K562 (cell line): ENCODE measurements at regions not wholly inside any gene's neighbourhood (a gene's known extent, or its start where the extent isn't known, plus 50 kb on each side); places are given as distances from the start of the nearest gene placed in this dataset.

ENCODE experiments used
- ATAC-seq: fragments of 200-7000 bp; cut with Tn5 transposase; 3 replicates; pipeline ENCODE4 v1.9.1; 2020; ENCODE audit warnings: moderate library complexity
- BruUV-seq: library from RNA; stranded (reverse); fragments of 400-500 nt; replicated peaks from 2 replicates; lab custom pipeline; 2021; lab: Mats Ljungman, UMichigan
- CTCF ChIA-PET: fragments of 300-600 bp; formaldehyde crosslinking; extraction: SDS; loops from one replicate; lab custom pipeline; 2021; ENCODE audit warnings: low intra/inter-chr PET ratio; lab: Yijun Ruan, JAX
- POLR2A ChIA-PET: fragments of 300-600, 350-650 bp; sonication (Branson Sonifier 250); formaldehyde crosslinking; extraction: SDS; loops from one replicate; lab custom pipeline; 2021; ENCODE audit warnings: antibody characterized with exemption, inconsistent platforms; lab: Yijun Ruan, JAX
- DNase-seq, 4 experiments: peaks; one replicate each; pipeline versions ENCODE4 v3.0.0 to v3.0.0-alpha.2; 2011 to 2018; ENCODE audit warnings: low spot score in 3 of 4, mixed read lengths in 3 of 4; ENCODE audit errors: extremely low read depth in 1 of 4
- FAIRE-seq: peaks from 2 replicates; lab custom pipeline; 2011; peaks lifted over from hg19 to GRCh38; lab: Jason Lieb, UNC
- H2AFZ ChIP-seq: 2 replicates; pipeline ENCODE4 v1.6.0; 2011; ENCODE audit warnings: low read depth, low read length, control low read depth, inconsistent platforms
- H3K27ac ChIP-seq: fragments of 200-600 bp; 3 replicates; pipeline ENCODE4 v1.8.0; 2011; ENCODE audit warnings: low read depth, mild to moderate bottlenecking, control low read depth, inconsistent platforms, low read length, moderate library complexity, mixed read lengths; ENCODE audit errors: extremely low read depth
- H3K27me3 ChIP-seq, 2 experiments: fragments of 300-600 bp in 1 of 2; 2 replicates in 1 of 2; 3 replicates in 1 of 2; pipeline versions ENCODE4 v1.6.0 to v1.8.0; 2011; ENCODE audit warnings: inconsistent platforms in 2 of 2, low read length in 2 of 2, mild to moderate bottlenecking in 1 of 2, mixed read lengths in 1 of 2, moderate library complexity in 1 of 2; ENCODE audit not compliant: control insufficient read depth in 2 of 2, insufficient read depth in 2 of 2
- H3K36me3 ChIP-seq: fragments of 300-600 bp; 3 replicates; pipeline ENCODE4 v1.8.0; 2011; ENCODE audit warnings: mild to moderate bottlenecking, low read length, inconsistent platforms; ENCODE audit not compliant: control insufficient read depth, insufficient read depth
- H3K4me1 ChIP-seq, 2 experiments: fragments of 200-600 bp in 1 of 2; replicated peaks in 1 of 2; 2 replicates in 1 of 2; 3 replicates in 1 of 2; pipeline versions ENCODE4 v1.5.1 to v1.8.0; 2011; ENCODE audit warnings: inconsistent platforms in 2 of 2, low read length in 2 of 2, mild to moderate bottlenecking in 1 of 2, mixed read lengths in 1 of 2, moderate library complexity in 1 of 2; ENCODE audit not compliant: control insufficient read depth in 2 of 2, insufficient read depth in 2 of 2
- H3K4me2 ChIP-seq: 2 replicates; pipeline ENCODE4 v1.6.1; 2011; ENCODE audit warnings: low read length, control low read depth, inconsistent platforms, mixed read lengths; ENCODE audit not compliant: insufficient read depth
- H3K4me3 ChIP-seq: fragments of 200-600 bp; sonication (generic), shearing (Covaris generic); 2 replicates; pipeline ENCODE4 v1.5.1; 2016; ENCODE audit warnings: control low read depth, inconsistent platforms
- H3K79me2 ChIP-seq: fragments of 200-600 bp; 3 replicates; pipeline ENCODE4 v1.8.0; 2011; ENCODE audit warnings: low read length, inconsistent platforms; ENCODE audit not compliant: control insufficient read depth, insufficient read depth
- H3K9ac ChIP-seq, 2 experiments: 2 replicates each; pipeline versions ENCODE4 v1.6.0 to v1.6.1; 2011; ENCODE audit warnings: low read depth in 2 of 2, low read length in 2 of 2, control low read depth in 1 of 2, inconsistent platforms in 1 of 2, mild to moderate bottlenecking in 1 of 2, mixed read lengths in 1 of 2; ENCODE audit not compliant: insufficient read depth in 1 of 2
- H3K9me1 ChIP-seq: one replicate; pipeline ENCODE4 v1.6.0; 2011; ENCODE audit warnings: inconsistent platforms, mild to moderate bottlenecking, low read length, moderate library complexity; ENCODE audit not compliant: control insufficient read depth, insufficient read depth
- H3K9me3 ChIP-seq: replicated peaks from 2 replicates; pipeline ENCODE4 v1.5.1; 2011; ENCODE audit warnings: low read depth, low read length, inconsistent platforms; ENCODE audit not compliant: control insufficient read depth, insufficient read depth
- H4K20me1 ChIP-seq: replicated peaks from 2 replicates; pipeline ENCODE4 v1.6.1; 2011; ENCODE audit warnings: low read length, inconsistent platforms, mixed read lengths; ENCODE audit not compliant: control insufficient read depth, insufficient read depth
- BCOR ChIP-seq: fragments of 450-650 bp; IDR thresholded peaks from 2 replicates; pipeline ENCODE4 v1.6.1; 2016
- ELF4 ChIP-seq: fragments of 450-650 bp; formaldehyde crosslinking; IDR thresholded peaks from 2 replicates; pipeline ENCODE4 v1.4.0; 2022; ENCODE audit warnings: missing genetic modification characterization
- FOXM1 ChIP-seq, 2 experiments: fragments of 450-650 bp in 1 of 2; sonication (generic) in 1 of 2; formaldehyde crosslinking in 1 of 2; IDR thresholded peaks; 2 replicates each; pipeline versions ENCODE4 v1.6.1 to v1.9.0; 2017 to 2022; ENCODE audit warnings: low read depth in 2 of 2, mild to moderate bottlenecking in 2 of 2, missing genetic modification reagents in 1 of 2, moderate library complexity in 1 of 2
- HSF4 ChIP-seq: fragments of 250-450 bp; sonication (Bioruptor Pico); IDR thresholded peaks from 2 replicates; pipeline ENCODE4 v2.1.2; 2022; ENCODE audit warnings: mild to moderate bottlenecking, moderate library complexity, borderline replicate concordance
- KDM5B ChIP-seq: fragments of 200-600 bp; sonication (generic); IDR thresholded peaks from 2 replicates; pipeline ENCODE4 v1.6.1; 2012; ENCODE audit warnings: low read depth, mild to moderate bottlenecking, moderate library complexity, low read length, control low read depth, inconsistent platforms; ENCODE audit not compliant: insufficient replicate concordance
- LARP7 ChIP-seq: fragments of 450-650 bp; IDR thresholded peaks from 2 replicates; pipeline ENCODE4 v1.6.1; 2016
- PURB ChIP-seq: sonication (generic); formaldehyde crosslinking; IDR thresholded peaks from 2 replicates; pipeline ENCODE4 v1.9.0; 2021; ENCODE audit warnings: low read depth, mild to moderate bottlenecking, missing genetic modification reagents
- RAD51 ChIP-seq: fragments of 450-650 bp; IDR thresholded peaks from 2 replicates; pipeline ENCODE4 v1.7.1; 2016; ENCODE audit warnings: low read depth, mild to moderate bottlenecking, borderline replicate concordance
- SIX5 ChIP-seq, 2 experiments: IDR thresholded peaks; 2 replicates each; pipeline ENCODE4 v1.6.1; 2011; ENCODE audit warnings: low read length in 2 of 2, borderline replicate concordance in 1 of 2, low read depth in 1 of 2, mild to moderate bottlenecking in 1 of 2, moderate library complexity in 1 of 2; ENCODE audit not compliant: insufficient read depth in 1 of 2
- SNRNP70 ChIP-seq: fragments of 200-400 bp; formaldehyde crosslinking; optimal IDR thresholded peaks from 2 replicates; pipeline ENCODE3; 2017; ENCODE audit warnings: low read depth, low read length
- TFAM ChIP-seq: fragments of 250-450 bp; sonication (Bioruptor Pico); conservative IDR thresholded peaks from 2 replicates; pipeline ENCODE4 v1.5.0; 2021; ENCODE audit warnings: mild to moderate bottlenecking, moderate library complexity
- ZNF407 ChIP-seq: fragments of 450-650 bp; IDR thresholded peaks from 2 replicates; pipeline ENCODE4 v1.6.1; 2016; ENCODE audit warnings: low read depth
- ZNF511 ChIP-seq: sonication (generic); formaldehyde crosslinking; IDR thresholded peaks from 2 replicates; pipeline ENCODE4 v1.8.0; 2022; ENCODE audit warnings: mild to moderate bottlenecking, missing genetic modification reagents
- WGBS: fragments of 100-300 bp; shearing (Covaris generic); methylation state at CpG from one replicate; pipeline ENCODE4 v1.1.6; 2016; ENCODE audit warnings: low coverage, mixed read lengths; ENCODE audit not compliant: insufficient coverage; ENCODE audit errors: missing lambda C conversion rate; 5-methylcytosine and 5-hydroxymethylcytosine counted together
- in situ Hi-C: fragments of 300-500 bp; cut with MboI; formaldehyde crosslinking; loops from 4 replicates; pipeline ENCODE4 v1.15.0; 2018; ENCODE audit warnings: inconsistent platforms, mixed read lengths
- intact Hi-C: fragments of 100-400 bp; cut with micrococcal nuclease; formaldehyde crosslinking; loops from 2 replicates; pipeline ENCODE4 v1.14.2; 2022
- TF ChIP-seq, protein P1 (sequence below): fragments of 450-650 bp; IDR thresholded peaks from 2 replicates; pipeline ENCODE4 v1.6.1; 2017; ENCODE audit warnings: mild to moderate bottlenecking, moderate library complexity

DNA sequence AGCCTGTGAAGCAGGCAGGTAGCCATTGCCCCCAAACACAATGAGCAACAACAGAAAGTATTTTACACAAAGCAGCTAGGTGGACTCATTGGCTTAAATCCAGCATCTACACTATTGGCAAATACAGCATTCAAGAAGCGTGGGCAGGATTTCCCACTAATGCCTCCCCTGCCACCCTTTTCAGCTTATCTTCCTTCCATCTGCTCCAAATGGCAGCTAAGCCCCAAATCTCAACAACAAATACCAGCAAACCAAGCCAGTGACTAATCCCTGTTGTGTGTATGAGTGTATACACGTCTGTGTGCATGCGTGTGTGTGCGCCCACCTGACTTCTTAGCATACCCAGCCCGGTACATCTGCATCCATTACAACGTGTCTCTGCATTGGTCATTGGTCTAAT is 151.2 kb upstream of the WWC1 start:
- Histone ChIP-seq H3K36me3 (no peaks in the 10 kb centered on the region), H3K79me2 (no peaks in the 10 kb centered on the region), H4K20me1 (0 out of 2 replicates have a peak, but pooled peaks cover 3% of the 10 kb centered on the region), H3K27ac (no peak overlapping the region), H3K9me3 (no peaks in the 10 kb centered on the region), H3K9ac (no peak overlapping the region), H3K4me3 (no peak overlapping the region), H3K27me3 (no peaks in the 10 kb centered on the region), H2AFZ (no peak overlapping the region), H3K4me2 (no peak overlapping the region), H3K9me1 (no peaks in the 10 kb centered on the region), H3K4me1 (no peaks in the 10 kb centered on the region)
- POLR2A ChIA-PET: no interaction called here
- no TSS peak for BruUV-seq
- DNase-seq (no peak), ATAC-seq (no peak), FAIRE-seq (no peak)
- CTCF ChIA-PET: no interaction called here
- intact Hi-C loops: no loop called here
- 2% methylated on average over 6 of the region's 6 CpGs for WGBS
- in situ Hi-C loops: no loop called here
- TF ChIP-seq ZNF407: no peak
- TF ChIP-seq HSF4: no peak
- no peak for TF ChIP-seq BCOR
- no peak for TF ChIP-seq PURB (CRISPR knock-in tag)
- no peak for TF ChIP-seq KDM5B
- TF ChIP-seq LARP7: no peak
- TF ChIP-seq TFAM: no peak
- TF ChIP-seq ELF4 (CRISPR knock-in tag): no peak
- TF ChIP-seq SNRNP70: no peak
- no peak for TF ChIP-seq RAD51
- no peak for TF ChIP-seq FOXM1 (IDR thresholded peaks at IDR 0.05; ENCODE audit: low read depth)
- TF ChIP-seq FOXM1 (CRISPR knock-in tag; IDR thresholded peaks at IDR 0.05; ENCODE audit: low read depth): no peak
- no peak for TF ChIP-seq ZNF511 (CRISPR knock-in tag)
- TF ChIP-seq, protein P1, sequence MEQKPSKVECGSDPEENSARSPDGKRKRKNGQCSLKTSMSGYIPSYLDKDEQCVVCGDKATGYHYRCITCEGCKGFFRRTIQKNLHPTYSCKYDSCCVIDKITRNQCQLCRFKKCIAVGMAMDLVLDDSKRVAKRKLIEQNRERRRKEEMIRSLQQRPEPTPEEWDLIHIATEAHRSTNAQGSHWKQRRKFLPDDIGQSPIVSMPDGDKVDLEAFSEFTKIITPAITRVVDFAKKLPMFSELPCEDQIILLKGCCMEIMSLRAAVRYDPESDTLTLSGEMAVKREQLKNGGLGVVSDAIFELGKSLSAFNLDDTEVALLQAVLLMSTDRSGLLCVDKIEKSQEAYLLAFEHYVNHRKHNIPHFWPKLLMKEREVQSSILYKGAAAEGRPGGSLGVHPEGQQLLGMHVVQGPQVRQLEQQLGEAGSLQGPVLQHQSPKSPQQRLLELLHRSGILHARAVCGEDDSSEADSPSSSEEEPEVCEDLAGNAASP: no peak
- TF ChIP-seq SIX5 (IDR thresholded peaks at IDR 0.05; ENCODE audit: borderline replicate concordance in 1 of 2, insufficient read depth in 1 of 2, low read depth in 1 of 2, low read length in 2 of 2): no peak
